ENCODE measurements at regions not wholly inside any gene's neighbourhood (a gene's known extent, or its start where the extent isn't known, plus 50 kb on each side); places are given as distances from the start of the nearest gene placed in this dataset.
A peak's percentile ranks its signal among the peaks of the same experiment; 100 is the strongest.

- Histone ChIP-seq H3K27ac (ENCODE audit: low read depth, low read length) (no peak overlapping the region), H3K4me2 (ENCODE audit: low read length) (no peak overlapping the region), H4K20me1 (ENCODE audit: insufficient read depth, low read length) (no peaks in the 10 kb centered on the region), H3K4me1 (ENCODE audit: insufficient read depth, low read length) (peaks cover 7% of the 10 kb centered on the region), H2AFZ (ENCODE audit: low read depth, low read length) (no peak overlapping the region), H3K9me3 (ENCODE audit: insufficient read depth, low read depth, low read length) (no peaks in the 10 kb centered on the region), H3K27me3 (ENCODE audit: insufficient read depth, low read length) (no peaks in the 10 kb centered on the region), H3K79me2 (ENCODE audit: insufficient read depth, low read length) (no peaks in the 10 kb centered on the region), H3K36me3 (ENCODE audit: insufficient read depth, low read length) (no peaks in the 10 kb centered on the region), H3K9ac (ENCODE audit: low read length) (no peak overlapping the region), H3K4me3 (ENCODE audit: insufficient read depth, low read depth, low read length) (no peak overlapping the region)
- Mint-ChIP-seq H3K27me3 (ENCODE audit: low read depth, unreplicated experiment) (no peaks in the 10 kb centered on the region), H3K9me3 (ENCODE audit: unreplicated experiment) (peaks cover 2% of the 10 kb centered on the region), H3K4me1 (ENCODE audit: low read depth, unreplicated experiment) (peaks cover 9% of the 10 kb centered on the region), H3K36me3 (ENCODE audit: low read depth, unreplicated experiment) (no peaks in the 10 kb centered on the region), H3K4me3 (ENCODE audit: unreplicated experiment) (no peak overlapping the region), H3K27ac (ENCODE audit: unreplicated experiment) (peak overlapping the region; percentile 70)
- DNase-seq (ENCODE audit: low read depth) (no peak), FAIRE-seq (no peak)
- TF ChIP-seq CTCF (IDR thresholded peaks at IDR 0.05; ENCODE audit: insufficient read depth, low read depth, low read length) = no peak
- TF ChIP-seq EZH2 (IDR thresholded peaks at IDR 0.05; ENCODE audit: insufficient read depth, low read length) = no peak
Observed at GRCh38 chr4:53680598-53680997, 89.3 kb upstream of the LNX1 start.

- Mint-ChIP-seq H3K27me3 (ENCODE audit: low read depth, unreplicated experiment) (no peaks in the 10 kb centered on the region), H3K9me3 (ENCODE audit: unreplicated experiment) (peaks cover 2% of the 10 kb centered on the region), H3K27ac (ENCODE audit: unreplicated experiment) (no peak overlapping the region), H3K4me3 (ENCODE audit: unreplicated experiment) (no peak overlapping the region), H3K36me3 (ENCODE audit: low read depth, unreplicated experiment) (no peaks in the 10 kb centered on the region), H3K4me1 (ENCODE audit: low read depth, unreplicated experiment) (peaks cover 9% of the 10 kb centered on the region)
- H3K4me1 ChIP-seq (ENCODE audit: insufficient read depth, low read length) = peaks cover 7% of the 10 kb centered on the region
- H3K27me3 ChIP-seq (ENCODE audit: insufficient read depth, low read length) = no peaks in the 10 kb centered on the region
- no peaks in the 10 kb centered on the region for H3K9me3 ChIP-seq (ENCODE audit: insufficient read depth, low read depth, low read length)
- no peak overlapping the region for H3K27ac ChIP-seq (ENCODE audit: low read depth, low read length)
- TF ChIP-seq EZH2 (IDR thresholded peaks at IDR 0.05; ENCODE audit: insufficient read depth, low read length) (no peak), CTCF (IDR thresholded peaks at IDR 0.05; ENCODE audit: insufficient read depth, low read depth, low read length) (no peak)
- no peak for FAIRE-seq
- no peak overlapping the region for H3K9ac ChIP-seq (ENCODE audit: low read length)
- no peak overlapping the region for H2AFZ ChIP-seq (ENCODE audit: low read depth, low read length)
- no peak overlapping the region for H3K4me3 ChIP-seq (ENCODE audit: insufficient read depth, low read depth, low read length)
- H3K4me2 ChIP-seq (ENCODE audit: low read length) = no peak overlapping the region
- no peaks in the 10 kb centered on the region for H3K36me3 ChIP-seq (ENCODE audit: insufficient read depth, low read length)
- no peaks in the 10 kb centered on the region for H4K20me1 ChIP-seq (ENCODE audit: insufficient read depth, low read length)
- H3K79me2 ChIP-seq (ENCODE audit: insufficient read depth, low read length) = no peaks in the 10 kb centered on the region
- no peak for DNase-seq (ENCODE audit: low read depth)
Observed at GRCh38 chr4:53680168-53680567, 88.9 kb upstream of the LNX1 start.

- Histone ChIP-seq H2AFZ (ENCODE audit: low read depth, low read length) (no peak overlapping the region), H3K9me3 (ENCODE audit: insufficient read depth, low read depth, low read length) (no peaks in the 10 kb centered on the region), H3K27me3 (ENCODE audit: insufficient read depth, low read length) (no peaks in the 10 kb centered on the region), H3K79me2 (ENCODE audit: insufficient read depth, low read length) (no peaks in the 10 kb centered on the region), H3K36me3 (ENCODE audit: insufficient read depth, low read length) (no peaks in the 10 kb centered on the region), H3K4me1 (ENCODE audit: insufficient read depth, low read length) (no peaks in the 10 kb centered on the region), H3K4me2 (ENCODE audit: low read length) (no peak overlapping the region), H3K4me3 (ENCODE audit: insufficient read depth, low read depth, low read length) (no peak overlapping the region), H4K20me1 (ENCODE audit: insufficient read depth, low read length) (no peaks in the 10 kb centered on the region), H3K9ac (ENCODE audit: low read length) (no peak overlapping the region), H3K27ac (ENCODE audit: low read depth, low read length) (no peak overlapping the region)
- no peaks in the 10 kb centered on the region for H3K36me3 Mint-ChIP-seq (ENCODE audit: low read depth, unreplicated experiment)
- H3K4me1 Mint-ChIP-seq (ENCODE audit: low read depth, unreplicated experiment) = no peaks in the 10 kb centered on the region
- no peak overlapping the region for H3K27ac Mint-ChIP-seq (ENCODE audit: unreplicated experiment)
- no peaks in the 10 kb centered on the region for H3K27me3 Mint-ChIP-seq (ENCODE audit: low read depth, unreplicated experiment)
- no peak overlapping the region for H3K4me3 Mint-ChIP-seq (ENCODE audit: unreplicated experiment)
- peak; percentile 22 for DNase-seq (ENCODE audit: low read depth)
- no peak for FAIRE-seq
- H3K9me3 Mint-ChIP-seq (ENCODE audit: unreplicated experiment) = peaks cover 2% of the 10 kb centered on the region
- TF ChIP-seq CTCF (IDR thresholded peaks at IDR 0.05; ENCODE audit: insufficient read depth, low read depth, low read length) (no peak), EZH2 (IDR thresholded peaks at IDR 0.05; ENCODE audit: insufficient read depth, low read length) (no peak)
Observed at GRCh38 chr4:53676402-53676871, 85.2 kb upstream of the LNX1 start.
